ENCODE measurements at regions not wholly inside any gene's neighbourhood (a gene's known extent, or its start where the extent isn't known, plus 50 kb on each side); places are given as distances from the start of the nearest gene placed in this dataset.

GRCh38 chr18:52152036-52152435 is 188.0 kb upstream of the DCC start:
- TF ChIP-seq CSDC2 (CRISPR knock-in tag; IDR thresholded peaks at IDR 0.05) (no peak), ZFP3 (CRISPR knock-in tag; IDR thresholded peaks at IDR 0.05) (no peak), SNAI2 (CRISPR knock-in tag; IDR thresholded peaks at IDR 0.05) (no peak), ZC3H10 (CRISPR knock-in tag; IDR thresholded peaks at IDR 0.05) (no peak), ZNF8 (CRISPR knock-in tag; IDR thresholded peaks at IDR 0.05) (no peak)

Data from SK-N-SH treated with all-trans-retinoic acid at 6 μM for 48 hours (cell line).